Fibroblast of skin of left quadriceps (primary cell): ENCODE measurements at regions not wholly inside any gene's neighbourhood (a gene's known extent, or its start where the extent isn't known, plus 50 kb on each side); places are given as distances from the start of the nearest gene placed in this dataset.
"Not testable (repeated sequence)": the region's sequence is repeated elsewhere in the genome, so short reads cannot be mapped to it uniquely, and the experiment has no call there.

ENCODE experiments used
- DNase-seq, 2 experiments: peaks; one replicate each; pipeline ENCODE4 v3.0.0-alpha.2; 2013; ENCODE audit warnings: low read depth in 2 of 2

DNA sequence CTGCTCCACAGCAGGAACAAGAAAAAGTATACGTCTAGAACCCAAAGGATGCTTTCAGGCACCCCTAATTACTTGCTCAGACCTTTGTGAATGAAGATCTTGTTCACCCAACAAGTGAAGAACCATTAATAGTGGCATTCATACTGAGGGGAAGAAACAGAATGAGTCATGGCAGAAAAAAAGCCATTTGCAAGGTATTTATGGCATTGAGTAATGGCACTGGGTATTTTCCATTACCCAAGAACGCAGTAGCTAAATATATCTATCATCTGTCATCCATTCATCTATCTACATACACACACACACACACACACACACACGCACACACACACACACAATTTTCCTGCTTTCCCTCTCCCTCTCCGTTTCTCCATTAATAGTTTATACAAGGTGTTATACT lies 56.4 kb upstream of the XIRP2 start:
- DNase-seq = no peak

DNA sequence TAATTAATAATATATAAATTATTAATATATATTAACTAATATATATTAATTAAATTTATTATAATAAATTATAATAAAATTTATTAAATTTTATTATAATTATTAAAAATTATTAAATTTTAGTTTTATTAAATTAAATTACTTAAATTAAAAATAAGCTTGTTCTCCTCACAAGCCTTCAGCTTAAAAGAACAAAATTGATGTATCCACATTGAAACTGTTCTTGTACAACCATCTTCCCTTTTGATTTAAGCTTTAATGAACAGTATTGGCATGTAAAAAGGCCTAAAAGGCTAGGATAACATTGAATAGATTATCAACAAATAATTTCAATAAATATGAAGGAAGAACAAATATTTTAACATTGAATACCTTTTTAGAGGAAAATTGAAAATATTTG lies 62.4 kb upstream of the XIRP2 start:
- no peak for DNase-seq

DNA sequence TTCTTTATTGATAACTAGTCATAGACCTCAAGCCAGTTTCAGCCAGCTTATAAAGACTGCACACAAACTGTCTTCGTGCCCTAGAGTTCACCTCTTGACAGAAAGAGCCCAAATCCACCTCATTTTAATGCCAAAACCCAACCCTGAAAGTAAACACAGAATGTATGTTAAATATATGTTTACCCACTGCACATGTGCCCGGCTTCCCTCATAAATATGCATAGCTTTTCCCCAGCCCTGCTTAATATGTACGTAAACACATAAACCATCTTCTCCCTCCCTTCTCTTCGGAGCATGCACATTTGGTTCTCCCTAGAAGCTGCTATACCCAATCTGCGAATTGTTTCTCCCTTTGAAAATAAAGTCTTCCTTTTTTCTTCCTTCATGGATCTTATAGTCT lies 73.9 kb upstream of the XIRP2 start:
- no peak for DNase-seq

DNA sequence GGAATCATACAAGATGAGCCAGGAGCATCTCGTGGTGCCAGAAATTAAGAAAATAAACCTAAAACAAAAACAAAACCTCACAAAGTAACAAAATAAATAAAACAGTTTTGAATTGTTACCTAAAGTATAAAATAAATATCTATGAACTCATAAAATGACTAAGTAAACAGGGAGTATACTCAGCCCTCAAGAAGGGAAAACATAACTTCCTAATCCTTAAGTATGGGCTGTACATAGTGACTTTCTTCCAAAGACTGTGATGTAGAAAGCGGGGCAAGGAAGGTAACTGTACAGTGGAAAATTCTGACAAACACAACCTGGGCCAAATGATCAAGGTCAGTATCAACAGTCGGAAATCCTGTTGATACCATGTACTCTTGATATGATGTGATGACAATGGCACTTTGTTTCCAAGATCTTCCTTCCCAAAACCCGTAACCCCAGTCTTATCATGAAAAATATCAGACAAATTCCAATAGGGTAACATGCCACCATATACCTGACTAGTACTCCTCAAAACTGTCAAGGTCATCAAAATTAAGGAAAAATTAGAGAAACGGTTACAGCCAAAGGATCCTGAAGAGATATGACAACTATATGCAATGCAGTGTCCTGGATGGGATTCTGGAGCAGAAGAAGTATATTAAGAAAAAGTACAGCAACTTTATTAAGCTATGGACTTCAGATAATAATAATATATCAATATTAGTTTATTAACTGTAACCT lies 76.0 kb upstream of the XIRP2 start:
- no peak for DNase-seq

DNA sequence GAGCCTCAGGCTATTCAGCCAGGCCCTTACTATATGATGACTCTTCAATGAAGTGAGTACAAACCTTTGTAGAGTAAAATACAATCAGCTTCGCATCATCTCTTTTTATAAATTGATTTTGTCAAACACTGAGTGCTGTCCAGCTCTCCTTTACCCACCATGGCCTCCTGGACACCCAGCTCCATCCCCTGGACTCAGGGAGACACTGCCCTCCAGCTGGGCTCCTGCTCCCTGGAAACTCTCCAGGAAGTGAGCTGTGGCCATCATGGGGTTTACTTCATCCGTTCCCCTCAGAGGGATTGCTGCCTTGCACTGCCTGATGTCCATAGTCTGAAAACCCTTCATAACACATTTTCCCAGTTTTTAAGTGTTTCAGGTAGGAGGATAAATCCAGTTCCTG lies 82.5 kb upstream of the XIRP2 start:
- no peak for DNase-seq

DNA sequence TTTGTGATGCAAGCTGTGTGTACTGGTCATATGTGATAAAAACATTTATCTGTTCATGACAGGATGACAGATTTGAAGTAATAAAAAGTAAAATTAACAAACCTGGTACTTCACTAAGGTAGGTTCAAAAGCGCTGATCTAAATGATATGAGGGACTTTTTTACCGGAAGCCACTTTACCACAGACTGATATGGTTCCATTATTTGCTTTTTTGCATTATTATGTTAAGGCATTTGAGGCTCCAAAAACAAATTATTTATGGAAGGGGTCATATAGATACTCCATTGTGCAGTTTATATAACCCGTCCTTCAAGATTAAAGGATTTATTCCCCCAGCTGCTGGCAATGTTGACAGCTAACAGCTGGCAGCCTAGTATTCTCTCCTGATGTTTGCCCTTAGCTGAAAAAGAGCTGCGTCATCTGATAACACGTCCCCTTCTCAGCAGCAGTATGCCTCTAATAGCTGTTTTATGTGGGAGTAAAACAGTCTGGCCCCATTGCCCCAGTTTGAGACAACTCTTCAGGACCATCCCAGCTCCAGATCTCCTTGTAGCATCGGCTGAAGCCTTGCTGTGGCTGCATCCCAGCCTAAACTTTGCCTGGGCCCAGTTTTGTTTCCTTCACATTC lies 84.8 kb upstream of the XIRP2 start:
- DNase-seq = no peak

DNA sequence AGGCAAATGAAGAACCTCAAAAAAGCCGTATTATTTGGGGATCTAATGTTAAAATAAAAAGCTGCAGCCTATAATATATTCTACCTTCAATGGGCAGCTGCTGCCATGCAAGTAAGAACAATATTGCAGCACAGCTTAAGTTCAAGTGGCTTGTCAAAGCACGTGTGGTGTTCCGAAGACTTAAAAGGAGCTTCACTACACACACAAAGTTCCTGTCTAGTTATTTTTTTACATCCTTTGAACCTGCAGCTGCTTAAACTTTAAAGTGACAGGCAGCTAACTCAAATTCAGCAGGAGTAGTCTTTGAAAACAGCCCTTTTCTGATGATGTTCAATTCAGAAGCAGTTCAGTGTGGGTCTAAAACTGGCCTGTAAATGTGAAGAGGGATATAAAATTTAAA lies 85.8 kb upstream of the XIRP2 start:
- no peak for DNase-seq

DNA sequence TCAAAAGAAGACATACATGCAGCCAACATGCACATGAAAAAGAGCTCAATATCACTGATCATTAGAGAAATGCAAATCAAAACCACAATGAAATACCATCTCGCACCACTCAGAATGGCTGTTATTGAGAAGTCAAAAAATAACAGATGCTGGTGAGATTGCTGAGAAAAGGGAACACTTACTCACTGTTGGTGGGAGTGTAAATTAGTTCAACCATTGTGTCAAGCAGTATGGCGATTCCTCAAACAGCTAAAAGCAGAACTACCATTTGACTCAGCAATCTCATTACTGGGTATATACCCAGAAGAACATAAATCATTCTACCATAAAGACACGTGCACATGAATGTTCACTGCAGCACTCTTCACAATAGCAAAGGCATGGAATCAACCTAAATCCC lies 95.5 kb upstream of the XIRP2 start:
- DNase-seq = no peak

DNA sequence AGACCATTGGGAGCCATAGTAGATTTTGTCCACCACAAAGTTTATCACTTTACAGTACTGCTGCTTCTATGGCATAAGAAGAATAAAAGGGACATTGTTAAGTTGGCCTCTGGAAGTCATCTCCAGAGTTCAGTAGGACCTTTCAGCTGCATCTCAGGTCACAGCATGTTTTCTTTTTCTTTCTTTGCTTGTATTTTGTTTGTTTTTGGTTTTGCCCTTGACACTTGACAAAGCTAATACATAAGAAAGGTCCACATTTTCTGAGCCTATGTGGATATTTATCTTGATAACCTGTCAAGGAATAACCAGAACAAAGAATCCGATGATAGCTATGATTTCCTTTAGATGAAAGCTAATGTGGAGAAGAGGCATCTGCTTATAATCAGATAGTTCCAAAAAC lies 101.6 kb upstream of the XIRP2 start:
- no peak for DNase-seq

DNA sequence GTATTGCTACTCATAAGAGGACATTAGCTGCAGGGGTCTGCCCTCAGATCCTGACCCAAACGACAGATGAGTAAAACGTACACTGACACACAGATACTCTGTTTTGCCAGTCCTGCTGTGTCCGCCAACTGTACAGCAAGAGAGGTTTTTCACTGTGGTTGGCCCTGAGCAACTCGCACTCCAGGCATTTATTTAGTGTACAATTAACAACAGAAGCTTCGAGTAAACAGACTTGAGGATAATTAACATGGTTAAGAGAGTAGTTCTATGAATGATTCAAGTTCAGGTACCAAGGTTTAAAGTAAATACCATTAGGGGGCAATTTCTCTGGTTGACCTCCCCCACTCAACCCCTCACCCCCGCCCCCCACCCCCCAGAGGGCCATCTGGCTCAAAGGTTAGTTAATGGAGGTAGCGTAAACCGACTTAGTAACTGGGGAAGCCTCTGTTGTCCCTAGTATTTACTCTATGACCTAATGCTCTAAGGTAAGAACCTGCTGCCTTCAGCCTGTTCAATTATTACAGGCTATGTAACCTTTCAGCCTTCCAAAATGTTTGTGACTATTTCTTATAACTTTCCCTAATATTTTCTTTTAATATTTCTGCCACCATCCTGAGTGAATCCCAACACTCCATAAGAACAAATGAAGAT lies 103.9 kb upstream of the XIRP2 start:
- DNase-seq = no peak

DNA sequence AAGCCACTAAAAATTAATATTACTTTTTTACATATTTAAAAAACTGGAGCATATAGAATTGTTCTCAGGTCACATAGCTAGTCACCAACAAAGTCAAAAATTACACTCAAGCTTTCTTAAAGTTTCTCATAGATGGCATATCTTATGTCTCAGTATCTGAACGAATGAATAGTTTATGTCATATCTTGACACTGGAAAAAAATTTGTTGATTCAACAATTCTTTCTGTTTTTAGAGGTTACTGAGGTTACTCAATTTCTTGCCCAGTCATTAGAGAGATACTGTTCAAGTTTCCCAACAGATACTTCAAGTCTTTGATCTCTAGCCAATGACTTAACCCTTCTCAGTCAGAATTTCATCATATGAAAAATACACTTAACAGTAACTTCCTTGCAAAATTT lies 113.1 kb upstream of the XIRP2 start:
- DNase-seq = no peak

DNA sequence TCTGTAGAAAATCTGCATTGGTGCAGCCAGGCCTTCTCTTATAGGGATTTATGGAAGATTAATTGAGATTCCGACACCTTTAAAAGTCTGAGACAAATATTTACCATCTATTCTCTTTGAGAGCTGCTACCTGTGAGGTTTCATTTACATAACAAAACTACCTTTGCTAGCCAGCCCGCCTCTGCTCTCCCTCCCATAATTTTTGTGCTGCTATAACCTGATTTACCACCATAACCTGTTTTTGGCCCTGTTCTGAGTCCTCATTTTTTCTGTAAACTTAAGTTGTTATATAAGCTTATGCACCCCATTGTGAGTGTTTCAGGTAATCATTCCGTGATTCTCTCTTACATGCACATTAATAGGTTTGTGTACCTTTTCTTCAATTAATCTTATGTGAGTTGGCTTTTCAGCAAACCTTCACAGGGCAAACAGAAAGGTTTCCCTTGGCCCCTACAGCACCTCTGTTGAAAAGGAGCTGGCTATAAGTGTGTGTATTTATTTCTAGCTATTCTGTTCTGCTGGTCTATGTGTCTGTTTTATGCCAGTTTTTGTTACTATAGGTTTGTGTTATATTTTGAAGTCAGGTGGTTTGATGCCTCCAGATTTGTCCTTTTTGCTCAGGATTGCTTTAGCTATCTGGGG lies 114.9 kb upstream of the XIRP2 start:
- DNase-seq = no peak

DNA sequence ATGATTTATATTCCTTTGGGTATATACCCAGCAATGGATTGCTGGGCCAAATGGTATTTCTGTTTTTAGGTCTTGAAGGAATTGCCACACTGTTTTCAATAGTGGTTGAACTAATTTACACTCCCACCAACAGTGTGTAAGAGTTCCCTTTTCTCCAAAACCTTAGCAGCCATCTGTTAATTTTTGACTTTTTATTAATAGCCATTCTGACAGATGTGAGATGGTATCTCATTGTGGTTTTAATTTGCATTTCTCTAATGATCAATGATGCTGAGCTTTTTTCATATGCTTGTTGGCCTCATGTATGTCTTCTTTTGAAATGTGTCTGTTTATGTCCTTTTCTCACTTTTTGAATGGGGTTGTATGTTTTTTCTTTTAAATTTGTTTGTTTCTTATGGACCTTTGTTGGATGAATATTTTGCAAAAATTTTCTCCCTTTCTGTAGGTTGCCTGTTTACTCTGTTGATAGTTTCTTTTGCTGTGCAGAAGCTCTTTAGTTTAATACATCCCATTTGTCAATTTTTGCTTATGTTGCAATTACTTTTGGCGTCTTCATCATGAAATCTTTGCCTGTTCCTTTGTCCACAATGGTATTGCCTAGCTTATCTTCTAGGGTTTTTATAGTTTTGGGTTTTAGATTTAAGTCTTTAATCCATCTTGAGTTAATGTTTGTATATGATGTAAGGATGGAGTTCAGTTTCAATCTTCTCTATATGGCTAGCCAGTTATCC lies 119.7 kb upstream of the XIRP2 start:
- no peak for DNase-seq

DNA sequence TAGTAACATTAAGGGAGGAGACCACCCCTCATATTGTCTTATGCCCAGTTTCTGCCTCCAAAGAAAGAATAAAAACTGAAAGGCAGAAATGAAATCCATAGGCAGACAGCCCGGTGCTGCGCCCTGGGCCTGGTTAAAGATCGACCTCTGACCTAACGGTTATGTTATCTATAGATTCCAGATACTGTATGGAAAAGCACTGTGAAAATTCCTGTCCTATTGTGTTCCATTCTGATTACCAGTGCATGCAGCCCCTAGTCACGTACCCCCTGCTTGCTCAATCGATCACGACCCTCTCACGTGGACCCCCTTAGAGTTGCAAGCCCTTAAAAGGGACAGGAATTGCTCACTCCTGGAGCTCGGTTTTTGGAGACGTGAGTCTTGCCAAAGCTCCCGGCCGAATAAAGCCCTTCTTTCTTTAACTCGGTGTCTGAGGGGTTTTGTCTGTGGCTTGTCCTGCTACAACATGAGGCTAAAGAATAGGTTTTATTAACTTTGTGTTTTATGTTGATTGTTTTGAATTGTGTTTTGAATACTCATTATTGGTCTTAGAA lies 121.4 kb upstream of the XIRP2 start:
- DNase-seq = not testable (repeated sequence)

DNA sequence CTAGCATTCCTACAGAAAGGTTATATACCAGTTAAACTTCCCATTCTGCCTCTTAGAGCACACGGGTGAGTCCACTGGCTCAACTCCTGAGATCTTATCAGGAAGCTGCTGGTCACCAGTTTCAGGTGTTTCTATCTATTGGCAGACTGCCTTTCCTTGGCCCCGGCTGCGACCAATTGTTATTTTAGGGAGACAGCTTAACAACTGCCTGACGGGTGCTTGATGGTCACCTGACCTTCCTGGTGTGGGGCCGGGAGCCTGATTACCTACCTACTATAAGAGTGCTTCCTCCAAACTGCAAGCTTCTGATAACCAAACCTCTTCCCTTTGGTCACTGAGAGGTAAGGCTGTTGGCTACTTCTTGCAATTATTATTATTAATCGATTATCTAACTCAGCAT lies 122.1 kb upstream of the XIRP2 start:
- no peak for DNase-seq

DNA sequence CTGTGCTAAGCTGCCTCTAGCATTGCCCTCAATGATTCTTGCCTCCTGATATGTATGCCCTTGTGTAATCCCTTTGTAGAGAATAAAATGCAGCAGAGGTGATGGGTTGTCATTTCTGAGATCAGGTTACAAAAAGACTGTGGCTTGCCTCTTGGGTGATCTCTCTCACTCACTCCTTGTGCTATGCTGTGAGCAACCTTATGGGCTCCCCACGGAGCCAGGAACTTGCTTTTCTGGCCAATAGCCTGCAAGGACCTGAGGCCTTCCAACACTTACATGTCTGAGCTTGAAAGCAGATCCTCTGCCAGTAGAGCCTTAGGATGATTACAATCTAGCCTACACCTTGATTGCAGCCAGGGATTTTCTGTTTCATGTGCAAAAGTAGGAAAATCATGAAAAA lies 123.1 kb upstream of the XIRP2 start:
- DNase-seq = no peak

DNA sequence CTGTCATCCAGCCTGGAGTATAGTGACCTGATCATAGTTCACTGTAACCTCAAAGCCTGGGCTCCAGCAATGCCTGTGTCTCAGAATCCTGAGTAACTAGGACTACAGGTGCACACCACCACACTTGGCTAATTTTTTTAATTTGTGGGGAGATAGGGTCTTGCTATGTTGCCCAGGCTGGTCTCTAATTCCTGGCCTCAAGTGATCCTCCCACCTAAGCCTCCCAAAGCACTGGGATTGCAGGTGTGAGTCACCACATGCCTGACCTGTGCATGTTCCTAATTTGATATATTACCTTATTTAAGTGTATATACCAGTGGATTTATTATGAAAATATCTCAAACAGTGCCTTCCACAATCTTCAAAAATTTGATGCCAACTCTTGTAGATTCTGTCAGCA lies 123.6 kb upstream of the XIRP2 start:
- no peak for DNase-seq

DNA sequence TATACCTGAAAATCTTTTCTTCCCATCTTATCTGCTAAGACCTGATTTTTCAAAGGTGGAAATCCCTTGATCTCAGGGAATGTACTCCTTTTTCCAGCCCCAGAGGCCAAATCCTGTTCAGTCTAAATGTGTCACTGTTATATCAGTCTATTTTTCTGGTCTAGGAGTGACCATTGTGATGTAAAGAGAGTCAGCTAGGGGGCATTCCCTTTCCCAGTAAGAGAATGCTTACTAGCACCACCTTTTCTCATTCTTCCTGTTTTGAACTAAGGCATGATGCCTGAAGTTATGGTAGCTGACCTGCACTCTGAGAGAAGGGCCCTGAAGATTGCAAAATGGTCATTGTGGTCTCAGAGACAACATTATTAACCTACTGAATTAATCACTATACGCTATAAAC lies 124.1 kb upstream of the XIRP2 start:
- no peak for DNase-seq

DNA sequence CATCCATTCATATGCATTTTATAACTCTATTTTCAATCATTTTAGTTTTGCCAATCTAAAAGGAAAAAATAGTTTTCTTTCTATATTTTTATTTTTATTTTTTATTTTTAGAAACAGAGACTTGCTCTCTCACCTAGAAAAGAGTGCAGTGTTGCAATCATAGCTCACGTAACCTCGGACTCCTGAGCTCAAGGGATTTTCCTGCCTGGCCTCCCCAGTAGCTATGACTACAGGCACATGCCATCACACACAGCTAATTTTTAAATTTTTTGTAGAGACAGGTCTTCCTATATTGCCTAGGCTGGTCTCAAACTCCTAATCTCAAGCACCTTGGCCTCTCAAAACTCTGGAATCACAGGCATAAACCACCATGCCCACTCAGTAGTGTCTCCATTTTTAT lies 125.5 kb upstream of the XIRP2 start:
- DNase-seq = no peak

DNA sequence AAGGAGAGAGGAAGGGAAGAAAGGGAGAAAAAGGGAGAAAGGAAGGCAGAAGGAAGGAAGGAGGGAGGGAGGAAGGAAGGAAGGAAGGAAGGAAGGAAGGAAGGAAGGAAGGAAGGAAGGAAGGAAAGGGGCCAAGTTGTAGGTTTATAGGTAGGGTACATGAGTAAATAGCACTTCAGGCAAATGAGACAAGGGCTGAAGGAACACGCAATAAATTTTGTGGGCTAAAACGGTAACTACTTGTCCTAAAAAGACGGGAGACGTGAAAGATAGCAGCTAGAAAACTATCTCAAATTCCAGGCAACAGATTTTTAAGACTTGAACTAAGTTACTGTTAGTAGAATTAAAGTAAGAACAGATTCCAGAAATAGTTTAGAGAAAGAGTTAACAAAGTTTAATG lies 129.3 kb upstream of the XIRP2 start:
- DNase-seq = no peak

DNA sequence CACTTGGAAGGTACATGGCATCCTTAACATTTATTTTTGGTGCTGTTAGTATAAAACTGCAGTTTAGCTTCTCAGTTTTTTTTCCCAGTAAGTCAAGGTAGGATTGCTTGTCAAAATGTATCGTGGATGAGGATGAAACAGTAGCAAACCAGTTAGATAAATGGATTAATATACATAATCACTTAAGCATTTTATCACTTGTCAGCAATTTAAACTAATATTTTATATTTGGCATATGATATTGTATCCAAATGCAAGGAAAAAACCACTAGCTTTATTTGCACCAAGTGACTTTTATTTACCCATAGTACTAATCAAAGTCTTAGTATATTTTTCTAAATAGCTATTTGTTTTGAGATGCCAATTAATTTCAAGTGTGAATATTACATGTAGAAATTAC lies 137.7 kb upstream of the XIRP2 start:
- DNase-seq = no peak

DNA sequence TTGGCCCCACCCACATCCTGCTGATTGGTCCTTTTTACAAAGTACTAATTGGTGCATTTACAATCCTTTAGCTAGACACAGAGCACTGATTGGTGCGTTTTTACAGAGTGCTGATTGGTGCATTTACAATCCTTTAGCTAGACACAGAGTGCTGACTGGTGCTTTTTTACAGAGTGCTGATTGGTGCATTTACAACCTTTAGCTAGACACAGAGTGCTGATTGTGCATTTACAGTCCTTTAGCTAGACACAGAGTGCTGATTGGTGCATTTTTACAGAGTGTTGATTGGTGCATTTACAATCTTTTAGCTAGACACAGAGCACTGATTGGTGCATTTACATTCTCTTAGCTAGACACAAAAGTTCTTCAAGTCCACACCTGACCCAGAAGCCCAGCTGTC lies 144.2 kb upstream of the XIRP2 start:
- not testable (repeated sequence) for DNase-seq
